8988T (cell line): ENCODE measurements at regions not wholly inside any gene's neighbourhood (a gene's known extent, or its start where the extent isn't known, plus 50 kb on each side); places are given as distances from the start of the nearest gene placed in this dataset.
"Not testable (repeated sequence)": the region's sequence is repeated elsewhere in the genome, so short reads cannot be mapped to it uniquely, and the experiment has no call there.

Experiments used
- DNase-seq: peaks from one replicate; pipeline ENCODE4 v3.0.0; 2011

DNA sequence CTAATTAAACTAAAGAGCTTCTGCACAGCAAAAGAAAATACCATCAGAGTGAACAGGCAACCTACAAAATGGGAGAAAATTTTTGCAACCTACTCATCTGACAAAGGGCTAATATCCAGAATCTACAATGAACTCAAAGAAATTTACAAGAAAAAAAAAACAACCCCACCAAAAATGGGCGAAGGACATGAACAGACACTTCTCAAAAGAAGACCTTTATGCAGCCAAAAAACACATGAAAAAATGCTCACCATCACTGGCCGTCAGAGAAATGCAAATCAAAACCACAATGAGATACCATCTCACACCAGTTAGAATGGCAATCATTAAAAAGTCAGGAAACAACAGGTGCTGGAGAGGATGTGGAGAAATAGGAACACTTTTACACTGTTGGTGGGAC, 100.7 kb downstream of the GPX5 start:
- DNase-seq = not testable (repeated sequence)

DNA sequence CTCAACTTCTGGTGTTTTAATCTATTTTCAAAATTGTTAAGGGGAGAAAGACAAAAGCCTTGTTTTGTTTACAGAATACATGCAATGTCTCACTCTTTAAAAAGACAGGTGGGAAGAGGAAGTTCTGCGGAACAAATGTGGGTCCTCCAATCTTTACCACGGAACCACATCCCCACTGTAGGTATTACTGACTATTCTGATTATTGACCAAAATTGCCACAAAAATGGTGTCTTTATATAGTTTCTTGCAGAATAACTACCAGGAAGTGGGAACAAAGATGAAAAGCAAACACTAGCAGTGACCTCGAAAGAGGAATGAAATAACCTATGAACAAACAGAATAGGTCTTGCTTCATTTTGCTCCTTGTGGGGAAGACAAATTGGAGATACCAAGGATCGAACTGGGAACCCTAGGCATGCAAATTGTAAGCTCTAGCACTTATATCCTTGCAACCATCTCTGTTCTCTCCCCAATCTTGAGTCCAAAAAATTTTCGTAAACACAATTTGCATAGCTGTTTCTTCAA, 106.7 kb downstream of the GPX5 start:
- DNase-seq = no peak

DNA sequence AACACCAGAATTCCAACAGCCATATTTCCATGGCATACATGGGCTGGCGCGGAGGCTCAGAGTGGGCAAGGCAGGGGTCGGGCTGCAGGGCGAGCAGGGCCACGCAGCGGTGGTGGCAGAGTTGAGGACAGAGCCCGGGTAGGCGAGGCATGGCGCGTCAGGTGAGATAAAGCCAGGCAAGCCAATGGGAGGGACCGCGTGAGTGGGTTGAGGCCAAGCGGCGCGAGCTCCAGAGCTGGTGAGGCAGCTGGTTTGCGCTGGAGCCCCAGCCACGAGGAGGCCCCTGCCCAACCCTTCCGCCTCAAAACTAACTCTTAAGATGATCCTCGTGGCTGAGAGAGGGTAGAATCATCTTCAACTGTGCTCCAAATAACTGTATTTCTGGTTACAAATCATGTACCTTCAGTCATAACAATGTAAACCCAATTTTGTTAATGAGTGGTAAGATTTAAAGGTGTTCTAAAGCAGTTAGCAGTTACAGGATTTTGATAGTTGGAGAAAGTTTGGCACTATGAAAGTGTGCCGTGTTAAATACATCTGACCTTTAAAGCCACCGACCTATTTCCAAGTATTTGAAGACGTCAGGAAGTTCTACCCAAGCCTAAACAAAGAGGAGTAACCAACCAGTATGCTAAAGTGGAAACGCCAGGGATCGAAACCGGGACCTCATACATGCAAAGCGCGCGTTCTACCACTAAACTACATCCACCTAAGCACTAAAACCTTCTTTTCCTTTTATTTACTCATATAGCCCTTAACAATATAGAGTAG, 107.9 kb downstream of the GPX5 start:
- DNase-seq = no peak

DNA sequence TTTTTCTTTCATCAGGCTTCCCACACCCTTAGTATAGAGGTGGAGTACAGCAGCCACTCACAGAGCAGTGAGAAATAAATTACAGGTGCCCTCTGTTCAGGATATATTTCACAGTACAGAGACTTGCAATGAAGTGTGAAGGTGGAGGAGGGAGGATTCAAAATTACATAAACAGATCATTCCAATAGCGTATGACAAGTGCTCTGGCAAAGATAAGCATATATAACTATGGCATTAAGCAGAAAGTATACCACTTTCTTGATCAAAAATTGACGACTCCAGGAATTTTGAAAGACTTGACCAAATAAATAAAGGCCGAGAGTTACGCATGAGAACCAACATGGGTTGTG, 108.7 kb downstream of the GPX5 start:
- no peak for DNase-seq

DNA sequence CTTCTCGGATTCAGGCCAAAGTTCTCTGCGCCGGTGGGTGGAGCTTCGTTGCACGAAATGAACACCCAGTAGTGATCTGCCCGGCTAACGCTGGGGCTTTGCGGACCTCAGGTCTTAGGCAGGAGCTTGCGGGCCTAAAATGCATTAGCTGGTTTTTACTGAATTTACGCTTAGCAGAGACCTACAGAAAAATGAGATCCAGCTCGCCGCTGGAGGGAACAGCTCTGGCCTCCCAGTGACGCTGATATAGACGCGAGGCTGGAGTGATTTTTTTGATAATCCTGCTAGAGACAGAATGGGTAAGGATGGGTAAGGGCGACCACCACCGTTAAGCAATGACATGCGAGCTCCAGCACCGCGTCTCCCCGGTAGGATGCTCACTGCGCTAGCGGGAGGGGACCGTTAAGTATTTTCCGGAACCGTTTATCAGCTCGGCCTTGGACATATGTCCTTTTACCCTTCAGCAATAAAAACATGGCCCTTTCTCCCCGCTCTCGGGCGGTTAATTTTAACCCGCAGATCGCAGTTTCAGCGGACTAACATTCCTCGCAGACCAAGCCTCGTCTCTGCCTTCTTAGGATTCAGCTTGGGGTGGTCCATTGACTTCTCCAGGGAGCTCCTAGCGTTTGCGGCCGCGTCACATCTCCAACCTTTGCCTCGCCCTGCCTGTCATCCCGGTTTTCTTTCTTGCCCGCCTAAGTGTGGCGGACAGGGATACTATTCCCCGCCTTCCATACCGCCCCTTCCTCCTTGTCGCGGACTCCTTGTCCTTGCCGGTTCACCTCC, 109.3 kb downstream of the GPX5 start:
- no peak for DNase-seq

DNA sequence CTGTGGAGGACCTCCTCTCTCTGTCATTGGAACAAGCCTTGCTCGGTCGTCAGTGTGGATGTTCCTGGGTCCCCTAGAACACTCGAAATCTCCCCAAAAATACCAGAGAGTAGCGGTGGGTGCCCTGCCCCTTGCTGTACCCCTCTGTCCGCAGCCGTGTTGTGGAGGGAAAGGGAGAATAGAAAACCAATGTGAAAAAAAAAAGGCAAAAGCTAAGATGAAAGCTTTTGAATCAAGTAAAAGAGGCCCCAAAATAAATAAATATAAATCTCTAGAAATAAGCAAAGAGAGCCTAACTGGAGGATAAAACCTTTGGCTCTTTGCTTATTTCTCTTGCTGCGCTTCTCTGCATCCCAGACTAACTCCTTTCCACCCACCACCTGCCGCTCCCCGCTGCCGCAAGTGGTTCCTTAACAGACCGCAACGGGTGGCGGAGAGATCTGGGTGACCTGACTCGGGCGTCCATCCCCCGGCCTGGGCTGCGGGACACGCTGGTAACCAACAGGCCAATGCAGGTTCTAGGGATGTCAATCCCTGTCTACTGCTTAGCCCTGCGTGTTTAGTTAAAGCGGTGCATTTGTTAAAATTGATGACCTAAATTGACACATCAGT, 110.0 kb downstream of the GPX5 start:
- no peak for DNase-seq

DNA sequence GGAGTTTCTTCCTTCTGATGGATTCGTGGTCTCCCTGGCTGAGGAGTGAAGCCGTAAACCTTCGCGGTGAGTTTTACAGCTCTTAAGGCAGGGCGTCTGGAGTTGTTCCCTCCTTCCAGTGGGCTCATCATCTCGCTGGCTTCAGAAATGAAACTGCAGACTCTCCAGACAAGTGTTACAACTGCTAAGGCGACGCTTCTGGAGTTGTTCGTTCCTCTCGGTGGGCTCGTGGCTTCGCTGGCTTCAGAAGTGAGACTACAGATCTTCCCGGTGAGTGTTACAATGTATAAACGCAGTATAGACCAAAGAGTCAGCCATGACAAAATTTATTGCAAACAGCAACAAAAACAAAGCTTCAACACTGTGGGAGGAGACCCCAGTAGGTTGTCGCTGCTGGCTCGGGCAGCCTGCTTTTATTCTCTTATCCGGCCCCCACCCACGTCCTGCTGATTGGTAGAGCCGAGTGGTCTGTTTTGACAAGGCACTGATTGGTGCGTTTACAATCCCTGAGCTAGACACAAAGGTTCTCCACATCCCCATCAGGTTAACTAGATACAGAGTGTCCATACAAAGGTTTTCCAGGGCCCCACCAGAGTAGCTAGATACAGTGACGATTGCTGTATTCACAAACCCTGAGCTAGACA, 113.2 kb downstream of the GPX5 start:
- no peak for DNase-seq

DNA sequence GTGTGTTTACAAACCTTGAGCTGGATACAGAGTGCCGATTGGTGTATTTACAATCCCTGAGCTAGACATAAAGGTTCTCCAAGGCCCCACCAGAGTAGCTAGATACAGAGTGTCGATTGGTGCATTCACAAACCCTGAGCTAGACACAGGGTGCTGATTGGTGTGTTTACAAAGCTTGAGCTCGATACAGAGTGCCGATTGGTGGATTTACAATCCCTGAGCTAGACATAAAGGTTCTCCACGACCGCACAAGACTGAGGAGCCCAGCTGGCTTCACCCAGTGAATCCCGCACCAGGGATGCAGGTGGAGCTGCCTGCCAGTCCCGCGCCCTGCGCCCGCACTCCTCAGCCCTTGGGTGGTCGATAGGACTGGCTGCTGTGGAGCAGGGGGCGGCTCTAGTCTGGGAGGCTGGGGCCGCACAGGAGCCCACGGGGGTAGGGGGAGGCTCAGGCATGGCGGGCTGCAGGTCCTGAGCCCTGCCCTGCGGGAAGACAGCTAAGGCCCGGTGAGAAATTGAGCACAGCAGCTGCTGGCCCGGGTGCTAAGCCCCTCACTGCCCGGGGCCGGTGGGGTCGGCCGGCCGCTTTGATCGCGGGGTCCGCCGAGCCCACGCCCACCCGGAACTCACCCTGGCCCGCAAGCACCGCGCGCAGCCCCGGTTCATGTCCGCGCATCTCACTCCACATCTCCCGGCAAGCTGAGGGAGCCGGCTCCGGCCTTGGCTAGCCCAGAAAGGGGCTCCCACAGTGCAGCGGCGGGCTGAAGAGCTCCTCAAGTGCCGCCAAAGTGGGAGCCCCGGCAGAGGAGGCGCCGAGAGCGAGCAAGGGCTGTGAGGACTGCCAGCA, 114.0 kb downstream of the GPX5 start:
- DNase-seq = not testable (repeated sequence)

DNA sequence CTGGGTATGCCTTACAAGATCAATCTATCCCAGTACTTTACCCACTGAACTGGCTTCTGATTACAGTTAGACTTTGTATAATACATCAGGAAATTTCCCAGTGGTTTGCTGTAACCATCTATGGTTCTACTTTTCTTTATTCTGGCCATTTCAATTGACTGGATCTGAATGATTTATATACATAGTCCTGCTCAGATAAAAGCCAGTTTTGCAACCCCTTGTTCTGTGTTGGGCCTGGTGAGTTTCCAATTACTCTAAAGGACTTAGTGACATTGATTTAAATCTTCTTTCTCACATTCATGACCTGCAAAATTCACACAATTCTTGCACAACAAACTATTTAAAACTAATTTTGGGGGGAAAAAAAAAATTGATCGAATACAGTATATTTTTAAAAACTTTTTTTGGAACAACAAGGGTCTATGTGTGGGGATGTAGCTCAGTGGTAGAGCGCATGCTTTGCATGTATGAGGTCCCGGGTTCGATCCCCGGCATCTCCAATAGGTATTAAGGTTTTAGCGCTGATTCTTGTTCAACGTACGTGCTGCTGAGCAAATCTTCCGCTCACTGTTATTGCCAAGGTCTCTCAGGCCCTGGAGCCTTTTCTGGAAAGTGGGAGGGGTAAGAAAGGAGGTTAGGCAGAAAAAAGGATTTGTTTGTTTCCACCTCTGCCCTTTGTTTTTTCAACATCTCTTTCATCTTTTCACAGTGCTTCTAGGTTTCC, 117.5 kb downstream of the GPX5 start:
- DNase-seq = no peak

DNA sequence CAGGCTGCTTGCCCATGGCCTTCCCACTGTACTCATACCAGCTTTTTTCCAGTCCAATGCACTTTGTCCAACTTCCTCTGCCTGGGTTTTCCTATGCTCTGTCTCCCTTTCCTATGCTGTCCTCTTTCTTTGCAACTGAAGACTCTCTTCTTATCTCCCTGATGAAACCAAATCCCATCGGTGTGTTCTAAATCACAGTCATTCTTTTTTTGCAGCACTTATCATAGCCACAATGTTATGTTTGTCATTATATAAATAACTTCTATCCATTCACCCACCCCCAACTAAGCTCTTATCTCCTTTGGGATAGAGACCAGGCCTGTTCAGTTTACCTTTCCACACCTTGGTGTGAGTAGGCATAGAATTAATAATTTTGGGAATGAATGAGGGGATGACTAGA, 121.0 kb downstream of the GPX5 start:
- no peak for DNase-seq

DNA sequence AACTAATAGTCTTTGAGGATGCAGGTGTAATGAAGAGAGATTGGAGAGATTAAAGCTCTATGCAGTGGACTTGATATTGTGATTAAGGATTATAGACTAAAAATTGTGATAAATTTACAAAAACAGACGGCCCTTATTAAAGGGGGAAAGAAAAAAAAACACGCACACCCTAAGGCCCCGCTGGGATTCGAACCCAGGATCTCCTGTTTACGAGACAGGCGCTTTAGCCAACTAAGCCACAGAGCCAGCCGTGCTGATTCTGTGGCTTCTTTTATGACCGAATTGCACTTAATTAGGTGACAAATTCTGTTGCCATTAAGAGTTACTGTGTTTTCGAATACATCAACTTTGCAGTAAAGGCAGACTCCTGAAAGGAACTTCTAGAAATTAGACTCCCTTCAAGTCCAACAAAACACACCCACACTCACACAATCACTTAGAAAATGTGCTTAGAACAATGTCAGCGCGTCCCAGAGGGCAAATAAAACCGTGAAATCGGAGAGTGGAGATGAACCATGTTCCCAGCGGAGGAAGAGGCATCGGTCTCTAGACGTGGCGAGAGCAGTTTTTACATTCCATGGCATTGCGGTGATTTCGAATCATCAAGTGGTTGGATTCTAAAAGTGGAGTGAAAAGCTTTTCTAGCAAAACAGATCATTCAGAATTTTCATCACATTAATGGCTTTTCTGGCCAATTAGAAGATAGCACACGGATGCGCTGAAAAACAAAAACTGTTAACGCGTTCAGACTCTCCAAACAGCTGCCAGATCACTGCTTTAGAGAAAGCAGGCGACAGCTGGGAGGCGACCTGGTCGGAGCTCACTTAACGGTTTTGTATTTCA, 122.6 kb downstream of the GPX5 start:
- DNase-seq = no peak

DNA sequence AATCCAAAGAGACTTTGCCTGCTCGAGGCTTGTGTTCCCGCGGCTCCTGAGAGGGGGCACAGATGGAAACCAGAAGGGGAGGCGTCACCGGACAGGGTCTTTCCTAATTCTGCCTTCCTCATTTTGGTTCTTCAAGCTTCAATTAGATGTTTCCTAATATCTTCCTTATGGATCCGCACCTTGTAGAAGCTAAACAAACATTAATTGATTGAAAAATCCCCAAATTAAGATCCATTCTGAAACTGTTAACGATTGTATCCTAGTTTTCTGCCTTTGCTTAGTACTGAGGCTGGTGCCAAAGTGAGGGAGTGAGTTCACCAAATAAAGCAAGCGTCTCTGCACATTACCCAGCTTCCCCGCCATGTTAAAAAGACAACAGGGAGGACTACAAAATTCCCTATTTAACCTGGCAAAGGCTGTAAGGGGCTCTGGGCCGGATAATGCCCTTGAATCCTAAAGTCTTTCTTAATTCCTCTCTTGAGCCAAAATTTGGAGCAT, 123.2 kb downstream of the GPX5 start:
- no peak for DNase-seq

DNA sequence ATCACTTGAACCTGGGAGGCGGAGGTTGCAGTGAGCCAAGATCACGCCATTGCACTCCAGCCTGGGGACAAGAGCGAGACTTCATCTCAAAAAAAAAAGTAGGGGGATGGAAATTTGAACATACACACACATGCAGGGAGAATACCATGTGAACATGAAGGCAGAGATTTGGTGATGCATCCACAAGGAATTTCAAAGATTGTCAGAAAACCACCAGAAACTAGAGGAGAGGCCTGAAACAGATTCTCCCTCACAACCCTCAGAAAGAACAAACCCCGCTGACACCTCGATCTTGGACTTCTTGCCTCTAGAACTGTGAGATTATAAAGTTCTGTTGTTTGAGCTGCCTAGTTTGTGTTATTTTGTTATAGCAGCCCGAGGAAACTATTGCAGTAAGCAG, 125.5 kb downstream of the GPX5 start:
- DNase-seq = no peak

DNA sequence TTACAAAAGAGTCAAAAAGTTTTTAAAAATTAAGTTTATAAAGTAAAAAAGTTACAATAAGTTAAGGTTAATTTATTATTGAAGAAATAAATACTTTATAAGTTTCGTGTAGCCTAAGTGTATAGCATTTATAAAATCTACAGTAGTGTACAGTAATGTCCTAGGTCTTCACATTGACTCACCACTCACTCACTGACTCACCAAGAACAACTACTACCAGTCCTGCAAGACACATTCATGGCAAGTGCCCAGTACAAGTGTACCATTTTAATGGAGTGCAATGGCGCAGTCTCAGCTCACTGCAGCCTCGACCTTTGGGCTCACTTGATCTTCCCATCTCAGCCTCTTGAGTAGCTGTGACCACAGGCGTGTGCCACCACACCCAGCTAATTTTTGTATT, 128.2 kb downstream of the GPX5 start:
- DNase-seq = no peak

DNA sequence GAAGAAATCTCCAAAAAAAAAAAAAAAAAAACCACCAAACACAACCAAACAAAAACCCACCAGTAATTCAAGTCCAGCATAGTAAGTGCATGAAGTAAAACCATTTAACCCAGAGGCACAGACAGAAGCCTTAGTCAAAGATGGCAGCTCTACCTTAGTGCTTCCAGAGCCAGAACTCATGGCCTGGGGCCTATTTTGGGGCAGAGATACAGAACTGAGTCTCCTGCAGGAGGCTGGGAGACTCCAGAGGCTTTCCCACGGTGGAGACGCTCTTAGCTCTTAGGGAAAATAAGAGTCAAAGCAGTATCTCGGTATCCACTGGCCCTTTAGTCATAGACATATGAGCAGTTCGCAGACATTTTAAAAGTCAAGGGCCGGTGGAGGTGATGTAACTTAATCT, 129.5 kb downstream of the GPX5 start:
- no peak for DNase-seq

DNA sequence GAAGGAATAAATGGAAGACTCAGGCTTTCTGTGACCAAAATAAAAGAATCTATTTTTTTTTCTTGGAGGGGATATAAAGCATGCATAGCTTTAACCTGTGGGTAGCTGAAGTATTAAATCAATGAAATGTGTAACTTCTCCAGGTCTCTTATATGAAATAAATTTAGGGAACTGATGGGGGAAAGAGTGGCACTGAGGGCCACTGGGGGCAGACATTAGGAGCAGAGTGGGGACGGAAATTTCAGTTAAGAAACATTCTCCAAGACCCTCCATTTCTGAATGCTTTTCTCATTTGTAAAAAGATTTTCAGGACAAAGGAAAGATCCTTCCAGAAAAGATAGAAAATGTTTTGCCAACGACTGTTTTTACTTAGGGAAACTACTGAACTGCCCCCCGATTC, 131.0 kb downstream of the GPX5 start:
- DNase-seq = no peak

DNA sequence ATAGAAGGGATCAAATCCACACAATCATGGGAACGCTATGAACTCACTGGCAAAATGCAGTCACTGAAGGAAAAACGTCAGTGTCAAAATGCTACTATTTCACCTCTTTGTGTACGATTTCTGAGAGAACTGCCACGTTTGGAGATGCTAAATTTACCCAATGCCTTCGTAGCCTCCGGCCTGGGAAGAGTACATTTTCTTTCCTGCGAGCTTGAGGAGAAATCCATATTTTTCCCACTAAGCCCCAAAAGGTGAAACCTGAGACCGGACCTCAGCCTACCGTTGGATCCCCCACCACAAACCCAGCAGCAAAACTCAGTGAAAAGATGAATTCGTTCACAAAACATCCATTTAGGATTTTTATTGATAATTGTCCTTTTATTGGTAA, 131.7 kb downstream of the GPX5 start:
- DNase-seq = no peak

DNA sequence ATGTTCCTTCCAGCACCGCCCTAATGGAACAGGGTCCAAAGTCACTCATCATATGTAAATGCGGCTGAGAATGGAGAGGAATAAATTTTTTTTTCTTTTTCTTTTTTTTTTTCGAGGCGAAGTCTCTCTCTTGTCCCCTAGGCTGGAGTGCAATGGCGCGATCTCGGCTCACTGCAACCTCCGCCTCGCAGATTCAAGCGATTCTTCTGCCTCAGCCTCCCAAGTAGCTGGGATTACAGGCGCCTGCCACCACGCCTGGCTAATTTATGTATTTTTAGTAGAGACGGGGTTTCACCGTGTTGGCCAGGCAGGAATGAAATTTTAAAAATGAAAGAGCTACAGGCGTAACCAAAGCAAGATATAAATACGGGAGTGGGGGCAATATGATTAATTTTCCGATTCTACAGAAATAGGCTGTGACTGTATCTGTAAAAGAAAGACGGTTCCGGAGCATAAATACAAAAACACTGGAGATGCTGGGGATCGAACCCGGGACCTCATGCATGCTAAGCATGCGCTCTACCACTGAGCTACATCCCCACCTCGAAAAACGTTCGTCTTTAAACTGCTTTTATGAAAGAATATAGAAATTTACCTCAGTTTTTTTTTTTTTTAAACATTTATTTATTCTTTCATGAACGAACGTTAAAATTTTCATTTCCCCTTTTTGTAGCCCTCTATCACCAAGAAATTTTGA, 132.2 kb downstream of the GPX5 start:
- no peak for DNase-seq

DNA sequence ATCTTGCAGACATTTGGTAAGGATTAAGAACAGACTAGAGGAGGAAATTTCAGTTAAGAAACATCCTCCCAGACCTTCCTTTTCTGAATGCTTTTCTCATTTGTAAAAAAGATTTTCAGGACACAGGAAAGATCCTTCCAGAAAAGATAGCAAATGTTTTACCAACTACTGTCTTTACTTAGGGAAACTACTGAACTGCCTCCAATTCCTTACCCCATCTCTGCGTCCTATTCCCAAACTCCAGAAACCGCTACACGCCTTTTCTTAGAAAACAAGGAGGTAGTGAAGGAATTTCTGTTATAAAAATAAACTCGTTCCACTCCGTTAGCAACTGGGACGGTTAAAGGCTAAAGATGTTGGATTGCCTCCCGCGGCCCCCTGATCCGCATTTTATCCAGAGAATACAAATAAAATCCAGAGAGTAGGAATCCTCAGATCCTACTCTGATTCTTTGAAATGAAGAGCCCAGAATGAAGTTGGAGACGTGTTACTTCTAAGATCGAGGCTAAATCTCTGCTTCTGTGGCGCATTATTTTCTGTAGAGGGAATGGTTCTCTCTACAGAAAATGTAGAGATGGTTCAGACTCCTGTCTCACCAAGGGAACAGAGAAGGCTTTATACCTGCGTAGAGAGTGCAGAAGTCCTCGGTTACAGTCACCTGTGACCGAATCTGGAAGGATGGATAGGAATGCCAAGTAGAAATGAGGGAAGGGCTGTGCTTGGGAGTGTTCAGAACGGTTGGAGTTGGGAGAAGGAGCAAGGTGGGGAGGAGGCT, 133.0 kb downstream of the GPX5 start:
- DNase-seq = no peak
